BJ (cell line): ENCODE measurements at regions not wholly inside any gene's neighbourhood (a gene's known extent, or its start where the extent isn't known, plus 50 kb on each side); places are given as distances from the start of the nearest gene placed in this dataset.

Experiments
- CTCF ChIA-PET: fragments of 350-600 bp; formaldehyde crosslinking; extraction: SDS; loops from one replicate; lab custom pipeline; 2021; ENCODE audit warnings: antibody characterized with exemption, inconsistent platforms; lab: Yijun Ruan, JAX
- POLR2A ChIA-PET: fragments of 300-600 bp; sonication (Branson Sonifier 250); formaldehyde crosslinking; extraction: SDS; loops from one replicate; lab custom pipeline; 2021; ENCODE audit warnings: antibody characterized with exemption; lab: Charles Lee
- DNase-seq: peaks from one replicate; pipeline ENCODE4 v3.0.0-alpha.2; 2011; ENCODE audit warnings: low read depth
- H3K27me3 ChIP-seq: 2 replicates; pipeline ENCODE4 v1.6.0; 2011; ENCODE audit warnings: low read length; ENCODE audit not compliant: control insufficient read depth, insufficient read depth
- H3K36me3 ChIP-seq: 2 replicates; pipeline ENCODE4 v1.5.1; 2011; ENCODE audit warnings: low read length; ENCODE audit not compliant: control insufficient read depth, insufficient read depth
- H3K4me3 ChIP-seq: 2 replicates; pipeline ENCODE4 v1.5.1; 2011; ENCODE audit warnings: low read depth, mild to moderate bottlenecking, control low read depth, low read length
- CTCF ChIP-seq: IDR thresholded peaks from 2 replicates; pipeline ENCODE4 v1.5.1; 2011; ENCODE audit warnings: low read depth, mild to moderate bottlenecking, control low read depth, inconsistent platforms, low read length, moderate library complexity; ENCODE audit not compliant: insufficient read depth

GRCh38 chr4:166458756-166459155 is 585.7 kb downstream of the TLL1 start:
- no peaks in the 10 kb centered on the region for H3K36me3 ChIP-seq
- no peaks in the 10 kb centered on the region for H3K27me3 ChIP-seq
- no peak for DNase-seq
- no peak for TF ChIP-seq CTCF
- H3K4me3 ChIP-seq: no peak overlapping the region
- CTCF ChIA-PET: no interaction called here
- POLR2A ChIA-PET: no interaction called here

GRCh38 chr4:166459621-166460020 is 586.6 kb downstream of the TLL1 start:
- H3K36me3 ChIP-seq: no peaks in the 10 kb centered on the region
- no peak overlapping the region for H3K4me3 ChIP-seq
- no peak for TF ChIP-seq CTCF
- ChIA-PET POLR2A (no interaction called here), CTCF (no interaction called here)
- H3K27me3 ChIP-seq: no peaks in the 10 kb centered on the region
- no peak for DNase-seq

- no peak for DNase-seq
- CTCF ChIA-PET: no interaction called here
These were observed 587.9 kb downstream of the TLL1 start for GRCh38 chr4:166460769-166461550.

GRCh38 chr4:166481055-166481454 is 608.0 kb downstream of the TLL1 start:
- no peaks in the 10 kb centered on the region for H3K27me3 ChIP-seq
- H3K36me3 ChIP-seq: no peaks in the 10 kb centered on the region
- H3K4me3 ChIP-seq: no peak overlapping the region
- no peak for DNase-seq
- no peak for TF ChIP-seq CTCF
- ChIA-PET POLR2A (no interaction called here), CTCF (no interaction called here)

More at GRCh38 chr4:166460769-166461550, 587.9 kb downstream of the TLL1 start:
- POLR2A ChIA-PET: no interaction called here
- H3K27me3 ChIP-seq: no peaks in the 10 kb centered on the region
- no peak for TF ChIP-seq CTCF
- H3K4me3 ChIP-seq: no peak overlapping the region
- H3K36me3 ChIP-seq: no peaks in the 10 kb centered on the region

- Histone ChIP-seq H3K36me3 (no peaks in the 10 kb centered on the region), H3K27me3 (no peaks in the 10 kb centered on the region), H3K4me3 (no peak overlapping the region)
- CTCF ChIA-PET: no interaction called here
- DNase-seq: no peak
- POLR2A ChIA-PET: no interaction called here
- TF ChIP-seq CTCF: no peak
These were observed 608.7 kb downstream of the TLL1 start for GRCh38 chr4:166481739-166482138.
